ENCODE measurements at regions not wholly inside any gene's neighbourhood (a gene's known extent, or its start where the extent isn't known, plus 50 kb on each side); places are given as distances from the start of the nearest gene placed in this dataset.
A peak's percentile ranks its signal among the peaks of the same experiment; 100 is the strongest.

DNA sequence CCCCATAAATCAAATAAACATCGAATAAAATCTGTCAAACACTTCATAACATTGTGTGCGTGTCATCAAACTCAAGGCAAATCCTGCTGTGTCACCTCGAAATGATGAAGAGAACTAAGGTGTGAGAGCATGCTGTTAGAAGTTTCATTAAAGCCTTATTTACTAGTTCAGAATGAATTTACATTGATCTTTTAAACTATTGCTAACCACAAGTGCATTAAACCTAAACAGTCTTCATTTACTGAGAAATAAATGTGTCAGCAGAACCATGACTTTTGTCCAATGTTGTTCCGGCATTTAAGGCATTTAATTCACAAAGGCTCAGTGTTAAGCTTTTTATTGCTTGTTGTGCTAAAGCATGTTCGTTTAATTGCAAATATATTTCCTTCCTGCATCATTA is 474.4 kb downstream of the SETD4 start (continued):
- TF ChIP-seq ZEB2 (tag by site-specific recombination; IDR thresholded peaks at IDR 0.05) (peak; percentile 68), ZNF433 (tag by site-specific recombination; IDR thresholded peaks at IDR 0.05; ENCODE audit: low read depth) (no peak), SETDB1 (IDR thresholded peaks at IDR 0.05; ENCODE audit: insufficient read length, low read length) (no peak), ZNF354C (tag by site-specific recombination; IDR thresholded peaks at IDR 0.05; ENCODE audit: borderline replicate concordance, low read depth) (no peak), REPIN1 (tag by site-specific recombination; IDR thresholded peaks at IDR 0.05; ENCODE audit: low read depth) (no peak), ZNF426 (tag by site-specific recombination; IDR thresholded peaks at IDR 0.05) (0 out of 2 replicates have a peak, but pooled peaks have one; percentile 5), ZNF366 (tag by site-specific recombination; conservative IDR thresholded peaks at IDR 0.05) (peak; percentile 81), ZNF600 (tag by site-specific recombination; IDR thresholded peaks at IDR 0.05) (no peak), PRDM2 (tag by site-specific recombination; IDR thresholded peaks at IDR 0.05; ENCODE audit: borderline replicate concordance) (no peak), ZNF335 (tag by site-specific recombination; conservative IDR thresholded peaks at IDR 0.05) (no peak), ZBTB20 (tag by site-specific recombination; IDR thresholded peaks at IDR 0.05) (no peak), ZNF791 (tag by site-specific recombination; IDR thresholded peaks at IDR 0.05) (no peak), ZNF394 (tag by site-specific recombination; IDR thresholded peaks at IDR 0.05; ENCODE audit: borderline replicate concordance) (peak; percentile 85), ZNF596 (tag by site-specific recombination; IDR thresholded peaks at IDR 0.05) (0 out of 2 replicates have a peak, but pooled peaks have one; percentile 18), ZBTB11 (tag by site-specific recombination; conservative IDR thresholded peaks at IDR 0.05; ENCODE audit: low read depth) (no peak), ZNF214 (tag by site-specific recombination; IDR thresholded peaks at IDR 0.05; ENCODE audit: borderline replicate concordance) (no peak), ZNF639 (tag by site-specific recombination; IDR thresholded peaks at IDR 0.05) (peak; percentile 89), IKZF3 (tag by site-specific recombination; IDR thresholded peaks at IDR 0.05) (peak; percentile 75), KLF1 (tag by site-specific recombination; IDR thresholded peaks at IDR 0.05) (no peak), ZNF341 (tag by site-specific recombination; IDR thresholded peaks at IDR 0.05; ENCODE audit: low read depth) (no peak), TRIM28 (IDR thresholded peaks at IDR 0.05; ENCODE audit: borderline replicate concordance, low read length) (no peak), MEIS1 (CRISPR knock-in tag; IDR thresholded peaks at IDR 0.05; ENCODE audit: borderline replicate concordance) (no peak), ZNF114 (tag by site-specific recombination; IDR thresholded peaks at IDR 0.05) (no peak), ZNF488 (tag by site-specific recombination; IDR thresholded peaks at IDR 0.05) (peak; percentile 87; the same call in 1 of the 2 replicates), ZBTB7A (tag by site-specific recombination; IDR thresholded peaks at IDR 0.05; ENCODE audit: low read depth) (no peak; the same call in 1 of the 2 replicates), ZNF274 (IDR thresholded peaks at IDR 0.05; ENCODE audit: low read length) (no peak), ZNF274 (tag by site-specific recombination; IDR thresholded peaks at IDR 0.05; ENCODE audit: borderline replicate concordance) (no peak)
- TF ChIP-seq, protein P1, sequence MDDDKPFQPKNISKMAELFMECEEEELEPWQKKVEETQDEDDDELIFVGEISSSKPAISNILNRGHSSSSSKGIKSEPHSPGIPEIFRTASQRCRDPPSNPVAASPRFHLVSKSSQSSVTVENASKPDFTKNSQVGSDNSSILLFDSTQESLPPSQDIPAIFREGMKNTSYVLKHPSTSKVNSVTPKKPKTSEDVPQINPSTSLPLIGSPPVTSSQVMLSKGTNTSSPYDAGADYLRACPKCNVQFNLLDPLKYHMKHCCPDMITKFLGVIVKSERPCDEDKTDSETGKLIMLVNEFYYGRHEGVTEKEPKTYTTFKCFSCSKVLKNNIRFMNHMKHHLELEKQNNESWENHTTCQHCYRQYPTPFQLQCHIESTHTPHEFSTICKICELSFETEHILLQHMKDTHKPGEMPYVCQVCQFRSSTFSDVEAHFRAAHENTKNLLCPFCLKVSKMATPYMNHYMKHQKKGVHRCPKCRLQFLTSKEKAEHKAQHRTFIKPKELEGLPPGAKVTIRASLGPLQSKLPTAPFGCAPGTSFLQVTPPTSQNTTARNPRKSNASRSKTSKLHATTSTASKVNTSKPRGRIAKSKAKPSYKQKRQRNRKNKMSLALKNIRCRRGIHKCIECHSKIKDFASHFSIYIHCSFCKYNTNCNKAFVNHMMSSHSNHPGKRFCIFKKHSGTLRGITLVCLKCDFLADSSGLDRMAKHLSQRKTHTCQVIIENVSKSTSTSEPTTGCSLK (tag by site-specific recombination; IDR thresholded peaks at IDR 0.05), result no peak

Measured in HEK293 (cell line).